DND-41 (cell line): ENCODE measurements at regions not wholly inside any gene's neighbourhood (a gene's known extent, or its start where the extent isn't known, plus 50 kb on each side); places are given as distances from the start of the nearest gene placed in this dataset.

ENCODE experiments used
- ATAC-seq: fragments of 200-7000 bp; cut with Tn5 transposase; 3 replicates; pipeline ENCODE4 v1.9.1; 2021; ENCODE audit warnings: low read depth; ENCODE audit not compliant: insufficient read depth
- DNase-seq: peaks from one replicate; pipeline ENCODE4 v3.0.0-alpha.2; 2020
- H2AFZ ChIP-seq: 2 replicates; pipeline ENCODE4 v1.6.0; 2012; ENCODE audit warnings: low read depth, low read length
- H3K27ac ChIP-seq: 2 replicates; pipeline ENCODE4 v1.5.1; 2012; ENCODE audit warnings: low read length, inconsistent platforms
- H3K27me3 ChIP-seq: fragments of 200-600 bp; sonication (generic); 2 replicates; pipeline ENCODE4 v1.6.0; 2012; ENCODE audit warnings: low read length, mild to moderate bottlenecking, inconsistent platforms; ENCODE audit not compliant: insufficient read depth, poor library complexity
- H3K36me3 ChIP-seq: 2 replicates; pipeline ENCODE4 v1.5.1; 2012; ENCODE audit warnings: low read length, inconsistent platforms; ENCODE audit not compliant: insufficient read depth
- H3K4me1 ChIP-seq: 2 replicates; pipeline ENCODE4 v1.5.1; 2012; ENCODE audit warnings: mild to moderate bottlenecking, low read length; ENCODE audit not compliant: insufficient read depth
- H3K4me2 ChIP-seq: 2 replicates; pipeline ENCODE4 v1.6.0; 2012; ENCODE audit warnings: mild to moderate bottlenecking, moderate library complexity, low read length, inconsistent platforms; ENCODE audit not compliant: insufficient read depth
- H3K4me3 ChIP-seq, 2 experiments: fragments of 200-600 bp in 1 of 2; shearing (Covaris generic) in 1 of 2; 2 replicates each; pipeline ENCODE4 v1.5.1; 2012 to 2016; ENCODE audit warnings: inconsistent platforms in 2 of 2, low read length in 2 of 2, mild to moderate bottlenecking in 2 of 2, low read depth in 1 of 2, moderate library complexity in 1 of 2
- H3K79me2 ChIP-seq: 2 replicates; pipeline ENCODE4 v1.6.0; 2012; ENCODE audit warnings: low read length, inconsistent platforms; ENCODE audit not compliant: insufficient read depth
- H3K9ac ChIP-seq: 2 replicates; pipeline ENCODE4 v1.6.0; 2012; ENCODE audit warnings: low read depth, mild to moderate bottlenecking, inconsistent platforms, low read length, moderate library complexity
- H3K9me3 ChIP-seq: 2 replicates; pipeline ENCODE4 v1.5.1; 2012; ENCODE audit warnings: low read length, moderate library complexity, mild to moderate bottlenecking, inconsistent platforms; ENCODE audit not compliant: insufficient read depth, severe bottlenecking
- H4K20me1 ChIP-seq: 2 replicates; pipeline ENCODE4 v1.6.0; 2012; ENCODE audit warnings: low read length; ENCODE audit not compliant: insufficient read depth
- CTCF ChIP-seq: IDR thresholded peaks from 2 replicates; pipeline ENCODE4 v1.5.1; 2012; ENCODE audit warnings: borderline replicate concordance, low read length, moderate library complexity, mild to moderate bottlenecking; ENCODE audit not compliant: poor library complexity, severe bottlenecking; ENCODE audit errors: extremely low read depth
- EZH2 ChIP-seq: IDR thresholded peaks from 3 replicates; pipeline ENCODE4 v1.6.1; 2012; ENCODE audit warnings: borderline replicate concordance, low read depth, mild to moderate bottlenecking, moderate library complexity, low read length, inconsistent platforms; ENCODE audit not compliant: severe bottlenecking

DNA sequence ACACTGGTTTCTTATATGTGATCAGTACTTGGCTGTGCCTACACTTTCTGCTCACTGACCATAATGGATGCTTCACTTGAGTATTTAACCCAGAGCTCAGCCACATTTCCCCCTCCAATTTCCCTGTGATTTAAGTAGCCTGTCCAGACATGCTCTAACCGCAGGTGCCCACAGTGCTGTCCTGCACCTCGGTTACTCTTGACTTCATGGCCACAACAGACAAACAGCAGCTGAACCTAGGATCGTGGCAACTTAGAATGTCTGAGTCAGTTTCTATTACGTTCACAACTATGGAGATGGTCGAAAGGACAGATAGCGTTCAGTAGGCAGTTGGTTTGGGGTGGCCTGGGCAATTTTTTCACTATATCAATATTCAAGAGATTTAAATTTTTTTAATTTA, 306.9 kb upstream of the SGK1 start:
- no peak overlapping the region for H3K4me2 ChIP-seq
- ATAC-seq (no peak), DNase-seq (no peak)
- H2AFZ ChIP-seq = no peak overlapping the region
- no peak overlapping the region for H3K27ac ChIP-seq
- H3K9ac ChIP-seq = no peak overlapping the region
- H3K36me3 ChIP-seq = no peaks in the 10 kb centered on the region
- no peaks in the 10 kb centered on the region for H3K9me3 ChIP-seq
- H3K27me3 ChIP-seq = peaks cover 16% of the 10 kb centered on the region
- no peaks in the 10 kb centered on the region for H4K20me1 ChIP-seq
- H3K79me2 ChIP-seq = no peaks in the 10 kb centered on the region
- H3K4me1 ChIP-seq = no peaks in the 10 kb centered on the region
- TF ChIP-seq CTCF (no peak), EZH2 (no peak)
- no peak overlapping the region for H3K4me3 ChIP-seq

GRCh38 chr6:134623401-134623800, 305.5 kb upstream of the SGK1 start:
- Histone ChIP-seq H3K79me2 (no peaks in the 10 kb centered on the region), H3K27me3 (peaks cover 25% of the 10 kb centered on the region), H3K9me3 (no peaks in the 10 kb centered on the region), H3K27ac (no peak overlapping the region), H3K4me2 (no peak overlapping the region), H3K4me3 (no peak overlapping the region), H3K36me3 (no peaks in the 10 kb centered on the region), H3K9ac (no peak overlapping the region), H3K4me1 (no peaks in the 10 kb centered on the region), H4K20me1 (no peaks in the 10 kb centered on the region), H2AFZ (no peak overlapping the region)
- no peak for DNase-seq
- no peak for ATAC-seq
- TF ChIP-seq CTCF (no peak), EZH2 (no peak)

- DNase-seq (no peak), ATAC-seq (no peak)
- H3K4me2 ChIP-seq = no peak overlapping the region
- H4K20me1 ChIP-seq = no peaks in the 10 kb centered on the region
- peaks cover 25% of the 10 kb centered on the region for H3K27me3 ChIP-seq
- H3K4me1 ChIP-seq = no peaks in the 10 kb centered on the region
- no peak overlapping the region for H2AFZ ChIP-seq
- H3K79me2 ChIP-seq = no peaks in the 10 kb centered on the region
- H3K9ac ChIP-seq = no peak overlapping the region
- TF ChIP-seq CTCF (no peak), EZH2 (no peak)
- no peaks in the 10 kb centered on the region for H3K36me3 ChIP-seq
- H3K27ac ChIP-seq = no peak overlapping the region
- no peaks in the 10 kb centered on the region for H3K9me3 ChIP-seq
- no peak overlapping the region for H3K4me3 ChIP-seq
Observed at GRCh38 chr6:134622382-134623173, 304.7 kb upstream of the SGK1 start.
